Astrocyte (in vitro differentiated cells and primary cell): ENCODE measurements at regions not wholly inside any gene's neighbourhood (a gene's known extent, or its start where the extent isn't known, plus 50 kb on each side); places are given as distances from the start of the nearest gene placed in this dataset.

Source experiments
- DNase-seq: peaks from one replicate; pipeline ENCODE4 v3.0.0-alpha.2; 2010; ENCODE audit warnings: low read depth
- FAIRE-seq: peaks from 2 replicates; lab custom pipeline; 2011; peaks lifted over from hg19 to GRCh38; lab: Jason Lieb, UNC
- H2AFZ ChIP-seq: 2 replicates; pipeline ENCODE4 v1.6.0; 2012; ENCODE audit warnings: low read depth, low read length, inconsistent platforms
- H3K27ac ChIP-seq: 2 replicates; pipeline ENCODE4 v1.5.1; 2011; ENCODE audit warnings: low read depth, low read length, inconsistent platforms
- H3K27me3 ChIP-seq: 2 replicates; pipeline ENCODE4 v1.6.0; 2011; ENCODE audit warnings: low read length, inconsistent platforms; ENCODE audit not compliant: insufficient read depth
- H3K36me3 ChIP-seq: 2 replicates; pipeline ENCODE4 v1.5.1; 2011; ENCODE audit warnings: low read length, inconsistent platforms; ENCODE audit not compliant: insufficient read depth
- H3K4me1 ChIP-seq: 2 replicates; pipeline ENCODE4 v1.5.1; 2011; ENCODE audit warnings: low read length, inconsistent platforms; ENCODE audit not compliant: insufficient read depth
- H3K4me2 ChIP-seq: 2 replicates; pipeline ENCODE4 v1.6.0; 2012; ENCODE audit warnings: low read length, inconsistent platforms
- H3K4me3 ChIP-seq: 2 replicates; pipeline ENCODE4 v1.5.1; 2011; ENCODE audit warnings: low read depth, mild to moderate bottlenecking, low read length, inconsistent platforms; ENCODE audit not compliant: insufficient read depth
- H3K79me2 ChIP-seq: 2 replicates; pipeline ENCODE4 v1.6.0; 2012; ENCODE audit warnings: mild to moderate bottlenecking, low read length, inconsistent platforms; ENCODE audit not compliant: insufficient read depth
- H3K9ac ChIP-seq: 2 replicates; pipeline ENCODE4 v1.6.0; 2012; ENCODE audit warnings: mild to moderate bottlenecking, low read length, inconsistent platforms
- H3K9me3 ChIP-seq: 2 replicates; pipeline ENCODE4 v1.5.1; 2012; ENCODE audit warnings: low read depth, mild to moderate bottlenecking, low read length, inconsistent platforms; ENCODE audit not compliant: insufficient read depth
- H4K20me1 ChIP-seq: 2 replicates; pipeline ENCODE4 v1.6.0; 2012; ENCODE audit warnings: low read length, inconsistent platforms; ENCODE audit not compliant: insufficient read depth
- H3K27ac Mint-ChIP-seq: one replicate; pipeline ENCODE4 v1.8.0; 2021; ENCODE audit warnings: mild to moderate bottlenecking, mixed read lengths; ENCODE audit not compliant: unreplicated experiment
- H3K27me3 Mint-ChIP-seq: one replicate; pipeline ENCODE4 v1.8.0; 2021; ENCODE audit warnings: low read depth, mixed read lengths; ENCODE audit not compliant: unreplicated experiment
- H3K36me3 Mint-ChIP-seq: one replicate; pipeline ENCODE4 v1.8.0; 2021; ENCODE audit warnings: low read depth, mixed read lengths; ENCODE audit not compliant: unreplicated experiment
- H3K4me1 Mint-ChIP-seq: one replicate; pipeline ENCODE4 v1.8.0; 2021; ENCODE audit warnings: low read depth, mixed read lengths; ENCODE audit not compliant: unreplicated experiment
- H3K4me3 Mint-ChIP-seq: one replicate; pipeline ENCODE4 v1.8.0; 2021; ENCODE audit warnings: mild to moderate bottlenecking, moderate library complexity, mixed read lengths; ENCODE audit not compliant: unreplicated experiment
- H3K9me3 Mint-ChIP-seq: one replicate; pipeline ENCODE4 v1.8.0; 2021; ENCODE audit warnings: mild to moderate bottlenecking, mixed read lengths; ENCODE audit not compliant: unreplicated experiment
- EZH2 ChIP-seq: IDR thresholded peaks from 2 replicates; pipeline ENCODE4 v1.6.1; 2012; ENCODE audit warnings: mild to moderate bottlenecking, low read length, inconsistent platforms; ENCODE audit not compliant: insufficient read depth
- TF ChIP-seq, protein P1 (sequence below): IDR thresholded peaks from 2 replicates; pipeline ENCODE4 v1.5.1; 2011; ENCODE audit warnings: low read depth, mild to moderate bottlenecking, inconsistent platforms, low read length, moderate library complexity; ENCODE audit not compliant: insufficient read depth

DNA sequence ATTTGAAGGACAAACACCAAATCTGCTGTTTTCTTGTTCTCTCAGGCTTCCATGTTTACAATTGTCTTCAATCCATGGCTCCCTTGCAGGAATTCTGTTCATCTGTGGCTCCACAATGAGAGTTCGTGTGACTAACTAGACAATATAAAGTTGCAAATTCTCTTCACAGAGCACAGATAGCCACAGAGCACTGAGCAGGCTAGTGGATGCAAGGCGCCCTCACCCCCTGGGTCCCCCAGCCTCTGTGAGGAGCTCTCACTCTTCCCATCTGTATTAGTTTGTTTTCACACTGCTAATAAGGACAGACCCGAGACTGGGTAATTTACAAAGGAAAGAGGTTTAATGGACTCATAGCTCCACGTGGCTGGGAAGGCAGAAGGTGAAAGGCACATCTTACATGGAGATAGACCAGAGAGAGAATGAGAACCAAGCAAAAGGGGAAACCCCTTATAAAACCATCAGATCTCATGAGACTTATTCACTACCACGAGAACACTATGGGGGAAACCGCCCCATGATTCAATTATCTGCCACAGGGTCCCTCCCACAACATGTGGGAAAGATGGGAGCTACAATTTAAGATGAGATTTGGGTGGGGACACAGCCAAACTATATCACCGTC is 82.5 kb upstream of the STX18 start:
- no peaks in the 10 kb centered on the region for H4K20me1 ChIP-seq
- no peak overlapping the region for H3K27ac ChIP-seq
- no peaks in the 10 kb centered on the region for H3K9me3 ChIP-seq
- no peak overlapping the region for H3K9ac ChIP-seq
- TF ChIP-seq, protein P1, sequence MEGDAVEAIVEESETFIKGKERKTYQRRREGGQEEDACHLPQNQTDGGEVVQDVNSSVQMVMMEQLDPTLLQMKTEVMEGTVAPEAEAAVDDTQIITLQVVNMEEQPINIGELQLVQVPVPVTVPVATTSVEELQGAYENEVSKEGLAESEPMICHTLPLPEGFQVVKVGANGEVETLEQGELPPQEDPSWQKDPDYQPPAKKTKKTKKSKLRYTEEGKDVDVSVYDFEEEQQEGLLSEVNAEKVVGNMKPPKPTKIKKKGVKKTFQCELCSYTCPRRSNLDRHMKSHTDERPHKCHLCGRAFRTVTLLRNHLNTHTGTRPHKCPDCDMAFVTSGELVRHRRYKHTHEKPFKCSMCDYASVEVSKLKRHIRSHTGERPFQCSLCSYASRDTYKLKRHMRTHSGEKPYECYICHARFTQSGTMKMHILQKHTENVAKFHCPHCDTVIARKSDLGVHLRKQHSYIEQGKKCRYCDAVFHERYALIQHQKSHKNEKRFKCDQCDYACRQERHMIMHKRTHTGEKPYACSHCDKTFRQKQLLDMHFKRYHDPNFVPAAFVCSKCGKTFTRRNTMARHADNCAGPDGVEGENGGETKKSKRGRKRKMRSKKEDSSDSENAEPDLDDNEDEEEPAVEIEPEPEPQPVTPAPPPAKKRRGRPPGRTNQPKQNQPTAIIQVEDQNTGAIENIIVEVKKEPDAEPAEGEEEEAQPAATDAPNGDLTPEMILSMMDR, result no peak
- no peak for TF ChIP-seq EZH2
- FAIRE-seq, result no peak
- H3K79me2 ChIP-seq, result no peaks in the 10 kb centered on the region
- peaks cover 3% of the 10 kb centered on the region for H3K9me3 Mint-ChIP-seq
- DNase-seq, result no peak
- no peaks in the 10 kb centered on the region for H3K36me3 Mint-ChIP-seq
- H3K4me2 ChIP-seq, result no peak overlapping the region
- no peaks in the 10 kb centered on the region for H3K4me1 Mint-ChIP-seq
- H3K27ac Mint-ChIP-seq, result no peak overlapping the region
- no peaks in the 10 kb centered on the region for H3K4me1 ChIP-seq
- no peaks in the 10 kb centered on the region for H3K27me3 Mint-ChIP-seq
- H2AFZ ChIP-seq, result no peak overlapping the region
- H3K4me3 ChIP-seq, result no peak overlapping the region
- no peaks in the 10 kb centered on the region for H3K36me3 ChIP-seq
- no peaks in the 10 kb centered on the region for H3K27me3 ChIP-seq
- H3K4me3 Mint-ChIP-seq, result no peak overlapping the region

DNA sequence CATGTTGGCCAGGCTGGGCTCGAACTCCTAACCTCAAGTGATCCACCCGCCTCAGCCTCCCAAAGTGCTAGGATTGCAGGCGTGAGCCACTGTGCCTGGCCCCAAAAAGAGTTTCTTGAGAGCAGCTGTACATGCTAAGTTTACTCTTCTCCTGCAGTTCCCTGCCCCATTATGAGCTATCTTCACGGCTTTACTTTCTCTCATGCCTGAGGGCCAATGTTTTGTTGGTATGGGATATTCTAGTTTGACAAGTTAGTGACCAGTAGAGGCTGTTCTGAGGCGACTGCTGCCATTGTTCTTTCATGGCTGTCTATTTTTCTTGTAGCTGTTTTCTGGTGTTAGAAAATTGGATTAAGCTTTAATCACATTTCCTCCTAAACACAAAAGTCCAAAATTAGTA is 78.0 kb upstream of the STX18 start:
- Mint-ChIP-seq H3K27me3 (no peaks in the 10 kb centered on the region), H3K27ac (no peak overlapping the region), H3K4me1 (no peaks in the 10 kb centered on the region), H3K4me3 (no peak overlapping the region), H3K36me3 (no peaks in the 10 kb centered on the region), H3K9me3 (peaks cover 3% of the 10 kb centered on the region)
- FAIRE-seq (no peak), DNase-seq (no peak)
- H3K27ac ChIP-seq, result no peak overlapping the region
- no peak overlapping the region for H3K4me2 ChIP-seq
- no peaks in the 10 kb centered on the region for H3K4me1 ChIP-seq
- no peaks in the 10 kb centered on the region for H3K27me3 ChIP-seq
- H3K36me3 ChIP-seq, result no peaks in the 10 kb centered on the region
- no peaks in the 10 kb centered on the region for H4K20me1 ChIP-seq
- no peaks in the 10 kb centered on the region for H3K79me2 ChIP-seq
- no peak overlapping the region for H2AFZ ChIP-seq
- TF ChIP-seq, protein P1, result no peak
- no peak for TF ChIP-seq EZH2
- no peak overlapping the region for H3K9ac ChIP-seq
- no peaks in the 10 kb centered on the region for H3K9me3 ChIP-seq
- H3K4me3 ChIP-seq, result no peak overlapping the region

DNA sequence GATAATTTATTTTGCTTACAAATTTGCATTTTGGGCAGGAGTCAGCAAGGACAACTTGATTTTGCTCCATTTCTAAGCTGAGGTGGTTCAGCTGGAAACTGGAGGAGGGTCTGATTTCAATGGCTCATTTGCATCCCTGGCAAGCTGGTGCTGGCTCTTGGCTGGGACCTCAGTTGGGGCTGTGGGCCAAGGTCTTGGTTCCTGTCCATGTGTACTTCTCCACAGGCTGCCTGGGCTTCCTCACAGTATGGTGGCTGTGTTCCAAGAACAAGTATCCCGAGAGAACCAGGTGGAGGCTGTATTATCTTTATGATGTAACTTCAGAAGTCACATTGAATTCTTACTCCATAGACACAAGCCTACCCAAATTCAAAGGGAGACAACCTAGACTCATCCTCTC is 77.0 kb upstream of the STX18 start:
- no peak overlapping the region for H3K27ac ChIP-seq
- no peaks in the 10 kb centered on the region for H3K9me3 ChIP-seq
- Mint-ChIP-seq H3K4me1 (no peaks in the 10 kb centered on the region), H3K9me3 (peaks cover 3% of the 10 kb centered on the region), H3K36me3 (no peaks in the 10 kb centered on the region), H3K4me3 (no peak overlapping the region), H3K27me3 (no peaks in the 10 kb centered on the region), H3K27ac (no peak overlapping the region)
- DNase-seq (no peak), FAIRE-seq (no peak)
- TF ChIP-seq, protein P1, result no peak
- TF ChIP-seq EZH2, result no peak
- H4K20me1 ChIP-seq, result no peaks in the 10 kb centered on the region
- H3K79me2 ChIP-seq, result no peaks in the 10 kb centered on the region
- H3K9ac ChIP-seq, result no peak overlapping the region
- no peak overlapping the region for H2AFZ ChIP-seq
- H3K4me2 ChIP-seq, result no peak overlapping the region
- H3K4me3 ChIP-seq, result no peak overlapping the region
- no peaks in the 10 kb centered on the region for H3K4me1 ChIP-seq
- H3K27me3 ChIP-seq, result no peaks in the 10 kb centered on the region
- no peaks in the 10 kb centered on the region for H3K36me3 ChIP-seq
